MM.1S (cell line): ENCODE measurements at regions not wholly inside any gene's neighbourhood (a gene's known extent, or its start where the extent isn't known, plus 50 kb on each side); places are given as distances from the start of the nearest gene placed in this dataset.

Experiments used
- DNase-seq: peaks from one replicate; pipeline ENCODE4 v3.0.0-alpha.2; 2015
- H2AFZ ChIP-seq: fragments of 300-600 bp; sonication (generic); 2 replicates; pipeline ENCODE4 v1.6.0; 2016; ENCODE audit warnings: antibody characterized with exemption, low read length
- H3F3A ChIP-seq: fragments of 300-600 bp; sonication (generic); 2 replicates; pipeline ENCODE4 v1.6.1; 2016; ENCODE audit warnings: mild to moderate bottlenecking, antibody characterized with exemption, low read length, moderate library complexity, mixed read lengths; ENCODE audit not compliant: insufficient read depth
- H3K27ac ChIP-seq: fragments of 300-600 bp; sonication (generic); 2 replicates; pipeline ENCODE4 v1.5.1; 2016; ENCODE audit warnings: mild to moderate bottlenecking, low read length
- H3K27me3 ChIP-seq: fragments of 300-600 bp; sonication (generic); replicated peaks from 2 replicates; pipeline ENCODE4 v1.6.0; 2016; ENCODE audit warnings: low read length; ENCODE audit not compliant: insufficient read depth
- H3K36me3 ChIP-seq: fragments of 300-600 bp; sonication (generic); replicated peaks from 2 replicates; pipeline ENCODE4 v1.6.1; 2016; ENCODE audit warnings: mild to moderate bottlenecking, low read length, mixed read lengths; ENCODE audit not compliant: insufficient read depth
- H3K4me1 ChIP-seq: fragments of 300-600 bp; sonication (generic); 2 replicates; pipeline ENCODE4 v1.6.1; 2016; ENCODE audit warnings: low read length, mixed read lengths
- H3K4me2 ChIP-seq: fragments of 300-600 bp; sonication (generic); 2 replicates; pipeline ENCODE4 v1.6.0; 2016; ENCODE audit warnings: low read depth, low read length
- H3K4me3 ChIP-seq: fragments of 300-600 bp; sonication (generic); 2 replicates; pipeline ENCODE4 v1.5.1; 2016; ENCODE audit warnings: low read length, mixed read lengths
- H3K79me2 ChIP-seq: fragments of 300-600 bp; sonication (generic); 2 replicates; pipeline ENCODE4 v1.6.1; 2016; ENCODE audit warnings: mixed run types, low read length, mixed read lengths
- H3K9ac ChIP-seq: fragments of 300-600 bp; sonication (generic); 2 replicates; pipeline ENCODE4 v1.6.1; 2016; ENCODE audit warnings: low read length, mixed read lengths
- H3K9me2 ChIP-seq: fragments of 300-600 bp; sonication (generic); replicated peaks from 2 replicates; pipeline ENCODE4 v1.6.1; 2016; ENCODE audit warnings: mild to moderate bottlenecking, low read length, mixed read lengths; ENCODE audit not compliant: insufficient read depth
- H3K9me3 ChIP-seq: fragments of 300-600 bp; sonication (generic); replicated peaks from 2 replicates; pipeline ENCODE4 v1.6.1; 2016; ENCODE audit warnings: mild to moderate bottlenecking, low read length, mixed read lengths; ENCODE audit not compliant: insufficient read depth
- H4K20me1 ChIP-seq: fragments of 300-600 bp; sonication (generic); 2 replicates; pipeline ENCODE4 v1.6.1; 2016; ENCODE audit warnings: mild to moderate bottlenecking, low read length, moderate library complexity, mixed read lengths; ENCODE audit not compliant: insufficient read depth
- CTCF ChIP-seq: fragments of 300-600 bp; sonication (generic); IDR thresholded peaks from 2 replicates; pipeline ENCODE4 v1.5.1; 2016; ENCODE audit warnings: antibody characterized with exemption, low read length, mixed read lengths
- EZH2 ChIP-seq: fragments of 300-600 bp; sonication (generic); optimal IDR thresholded peaks from 2 replicates; pipeline ENCODE3; 2017; ENCODE audit warnings: low read depth, mild to moderate bottlenecking, antibody characterized with exemption, low read length, mixed read lengths
- EZH2phosphoT487 ChIP-seq: fragments of 300-600 bp; sonication (generic); IDR thresholded peaks from 2 replicates; pipeline ENCODE4 v1.6.1; 2018; ENCODE audit warnings: antibody characterized with exemption, low read length

GRCh38 chr10:130970341-130971122, 341.0 kb downstream of the TCERG1L start:
- H3K4me1 ChIP-seq, result no peaks in the 10 kb centered on the region
- no peak for DNase-seq
- H3K9me3 ChIP-seq, result 0 out of 2 replicates have a peak, but pooled peaks cover 2% of the 10 kb centered on the region
- no peak overlapping the region for H3K4me3 ChIP-seq
- H3K79me2 ChIP-seq, result no peaks in the 10 kb centered on the region
- H3K4me2 ChIP-seq, result no peak overlapping the region
- H3K9ac ChIP-seq, result no peak overlapping the region
- no peak for TF ChIP-seq EZH2
- no peak for TF ChIP-seq EZH2phosphoT487
- no peak for TF ChIP-seq CTCF
- H2AFZ ChIP-seq, result no peak overlapping the region
- H3K36me3 ChIP-seq, result no peaks in the 10 kb centered on the region
- no peaks in the 10 kb centered on the region for H3K9me2 ChIP-seq
- H3K27ac ChIP-seq, result no peak overlapping the region
- H3K27me3 ChIP-seq, result no peaks in the 10 kb centered on the region; the same call in 1 of the 2 replicates
- H4K20me1 ChIP-seq, result no peaks in the 10 kb centered on the region
- H3F3A ChIP-seq, result no peaks in the 10 kb centered on the region

- H3K9me2 ChIP-seq, result no peaks in the 10 kb centered on the region
- no peak for TF ChIP-seq EZH2
- TF ChIP-seq CTCF, result no peak
- no peak for TF ChIP-seq EZH2phosphoT487
Measured at GRCh38 chr10:130971123-130971435, 340.4 kb downstream of the TCERG1L start.

GRCh38 chr10:130973127-130973839, 338.2 kb downstream of the TCERG1L start:
- H3K9me2 ChIP-seq, result no peaks in the 10 kb centered on the region
- H3K9me3 ChIP-seq, result 0 out of 2 replicates have a peak, but pooled peaks cover 2% of the 10 kb centered on the region
- H3K27me3 ChIP-seq, result no peaks in the 10 kb centered on the region
- no peak overlapping the region for H3K4me2 ChIP-seq
- H3K27ac ChIP-seq, result no peak overlapping the region
- no peak for DNase-seq
- H3K4me3 ChIP-seq, result no peak overlapping the region
- H3K36me3 ChIP-seq, result no peaks in the 10 kb centered on the region
- no peak overlapping the region for H3K9ac ChIP-seq
- no peak for TF ChIP-seq EZH2
- no peak for TF ChIP-seq EZH2phosphoT487
- TF ChIP-seq CTCF, result no peak
- no peaks in the 10 kb centered on the region for H3K4me1 ChIP-seq
- H3K79me2 ChIP-seq, result no peaks in the 10 kb centered on the region
- H3F3A ChIP-seq, result no peaks in the 10 kb centered on the region
- H2AFZ ChIP-seq, result no peak overlapping the region
- no peaks in the 10 kb centered on the region for H4K20me1 ChIP-seq

More at GRCh38 chr10:130971123-130971435, 340.4 kb downstream of the TCERG1L start:
- no peak for DNase-seq
- Histone ChIP-seq H4K20me1 (no peaks in the 10 kb centered on the region), H3K36me3 (no peaks in the 10 kb centered on the region), H3K79me2 (no peaks in the 10 kb centered on the region), H2AFZ (no peak overlapping the region), H3K4me3 (no peak overlapping the region), H3K9ac (no peak overlapping the region), H3K4me2 (no peak overlapping the region), H3K9me3 (0 out of 2 replicates have a peak, but pooled peaks cover 2% of the 10 kb centered on the region), H3K27me3 (no peaks in the 10 kb centered on the region; the same call in 1 of the 2 replicates), H3F3A (no peaks in the 10 kb centered on the region), H3K4me1 (no peaks in the 10 kb centered on the region), H3K27ac (no peak overlapping the region)
